NCI-H2196 (cell line): ENCODE measurements at regions not wholly inside any gene's neighbourhood (a gene's known extent, or its start where the extent isn't known, plus 50 kb on each side); places are given as distances from the start of the nearest gene placed in this dataset.
"Not testable (repeated sequence)": the region's sequence is repeated elsewhere in the genome, so short reads cannot be mapped to it uniquely, and the experiment has no call there.

Experiments
- DNase-seq: peaks from one replicate; lab custom pipeline; 2025; ENCODE audit not compliant: unreplicated experiment; lab: John Stamatoyannopoulos, UW

DNA sequence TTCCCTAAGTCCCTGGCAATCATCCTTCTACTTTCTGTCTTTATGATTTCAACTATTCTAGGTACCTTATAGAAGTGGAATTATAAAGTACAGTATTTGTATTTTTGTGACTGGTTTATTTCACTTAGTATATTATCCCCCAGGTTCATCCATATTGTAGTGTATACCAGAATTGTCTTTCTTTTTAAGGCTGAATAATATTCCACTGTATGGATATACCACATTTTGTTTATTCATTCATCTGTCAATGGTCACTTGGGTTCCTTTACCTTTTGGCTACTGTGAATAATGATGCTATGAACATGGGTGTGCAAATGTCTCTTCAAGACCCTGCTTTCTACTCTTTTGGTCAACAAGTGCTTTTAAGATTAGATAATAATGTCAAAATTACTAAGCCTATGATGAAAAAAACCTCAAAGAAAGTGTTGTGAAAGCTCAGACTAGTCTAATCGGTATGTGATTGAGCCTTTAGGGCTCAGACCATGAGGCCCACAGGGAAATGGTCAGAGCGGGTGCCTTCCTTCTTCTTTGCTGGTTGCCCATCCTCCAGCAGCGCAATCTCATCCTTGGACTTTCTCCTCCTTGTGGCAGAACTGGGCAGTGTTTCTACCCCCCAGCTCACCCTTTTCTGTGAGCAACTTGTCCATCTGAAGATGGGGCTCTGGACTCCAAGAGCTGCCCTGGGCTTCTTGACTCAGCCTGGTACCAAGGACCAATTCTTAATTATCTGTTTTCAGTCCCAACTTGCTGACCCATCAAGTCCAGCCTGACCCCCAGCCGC, 105.4 kb downstream of the TTC8 start:
- no peak for DNase-seq

DNA sequence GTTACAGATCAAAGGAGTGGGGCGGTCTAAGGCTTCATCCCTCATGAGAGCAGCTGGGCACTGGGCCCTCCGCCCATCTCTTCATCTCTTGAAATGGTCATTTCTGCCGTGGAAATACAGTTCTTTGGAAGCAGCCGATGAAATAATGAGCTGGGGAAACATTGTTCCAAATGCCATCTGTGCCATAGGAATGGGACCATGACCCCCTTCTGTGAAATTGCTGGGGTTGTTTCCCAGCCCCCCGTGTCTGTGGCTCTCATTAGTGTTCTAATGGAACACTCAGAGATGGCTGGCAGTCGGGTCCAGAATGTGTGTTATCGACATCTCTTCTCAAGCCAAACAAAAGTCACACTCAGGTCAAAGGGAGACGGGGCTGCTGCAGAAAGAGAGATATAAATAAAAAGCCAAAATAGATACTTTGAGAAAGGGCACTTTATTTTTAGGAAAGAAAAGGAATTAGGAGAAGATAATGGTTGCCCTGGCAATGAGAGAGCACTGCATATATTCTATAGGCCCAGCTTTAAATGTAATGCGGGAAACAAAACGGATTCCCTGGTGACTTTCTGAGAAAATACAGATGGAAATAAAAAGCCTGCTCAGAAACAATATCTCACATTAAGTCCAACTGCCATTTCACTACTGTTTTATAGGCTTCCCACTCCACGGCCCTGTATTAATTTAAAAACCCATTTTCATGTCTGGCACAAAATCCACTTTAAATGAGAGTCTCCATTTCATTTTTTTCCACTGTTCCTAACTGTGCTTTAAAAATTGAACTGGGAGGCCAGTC, 107.1 kb downstream of the TTC8 start:
- DNase-seq = no peak

DNA sequence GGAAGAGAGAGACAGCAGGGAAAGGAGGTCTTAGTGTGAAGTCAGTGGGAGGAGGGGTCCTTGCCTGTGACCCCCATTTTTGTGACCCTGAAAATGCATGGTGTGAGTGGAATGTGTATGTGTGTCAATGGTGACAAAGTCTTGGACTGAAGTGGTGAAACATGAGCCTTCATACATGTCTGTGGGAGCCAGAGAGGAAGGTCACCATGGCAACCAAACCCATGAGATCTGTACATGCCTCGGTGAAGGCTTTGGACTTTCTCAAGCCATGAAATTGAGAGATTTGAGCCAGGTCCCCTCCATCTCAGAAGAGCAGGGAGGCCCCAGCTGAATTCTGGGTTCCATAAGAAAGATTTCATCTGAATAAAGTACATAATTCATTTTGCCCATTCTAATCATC, 108.7 kb downstream of the TTC8 start:
- DNase-seq = no peak

DNA sequence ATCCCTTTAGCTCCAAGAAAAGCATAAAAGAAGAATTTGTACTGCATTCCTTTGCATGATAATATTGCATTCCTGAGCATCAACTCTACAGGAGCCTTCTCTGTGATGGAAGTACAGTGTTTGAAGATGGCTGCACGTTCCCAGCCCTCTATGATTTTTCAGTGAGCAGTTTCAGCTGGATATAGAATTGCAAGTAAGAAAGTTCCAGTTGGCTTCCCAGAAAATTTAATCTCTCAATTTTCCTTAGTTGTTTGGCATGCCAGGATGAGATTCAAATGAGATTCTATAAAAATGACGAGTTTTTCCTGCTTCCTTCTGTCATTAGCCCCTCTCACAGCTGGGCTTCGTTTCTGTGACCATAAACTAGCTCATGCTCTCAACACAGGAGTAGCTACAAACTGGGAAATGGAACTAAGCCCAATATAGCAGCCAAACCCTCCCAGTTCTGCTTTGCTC, 109.9 kb downstream of the TTC8 start:
- no peak for DNase-seq

- DNase-seq = no peak
Measured at GRCh38 chr14:88935083-88935482, 110.6 kb downstream of the TTC8 start.

DNA sequence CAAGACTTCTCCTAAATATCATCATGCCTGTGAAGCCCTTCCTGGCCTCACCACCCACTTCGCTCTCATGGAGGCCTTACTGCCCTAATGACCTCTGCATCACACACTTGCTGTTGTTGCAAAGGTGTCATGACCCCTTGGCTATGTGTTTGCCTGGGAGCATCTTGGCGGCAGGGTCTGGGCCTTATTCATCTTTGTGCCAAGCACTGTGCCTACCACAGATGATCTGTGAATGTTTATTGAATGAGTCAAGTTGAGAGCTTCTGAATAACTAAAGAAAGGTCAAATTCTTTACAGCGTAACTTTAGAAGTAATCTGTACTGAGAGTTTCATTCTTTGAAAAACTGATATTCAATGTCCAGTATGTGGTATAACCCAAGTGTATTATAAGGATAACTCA, 113.3 kb downstream of the TTC8 start:
- DNase-seq = no peak

DNA sequence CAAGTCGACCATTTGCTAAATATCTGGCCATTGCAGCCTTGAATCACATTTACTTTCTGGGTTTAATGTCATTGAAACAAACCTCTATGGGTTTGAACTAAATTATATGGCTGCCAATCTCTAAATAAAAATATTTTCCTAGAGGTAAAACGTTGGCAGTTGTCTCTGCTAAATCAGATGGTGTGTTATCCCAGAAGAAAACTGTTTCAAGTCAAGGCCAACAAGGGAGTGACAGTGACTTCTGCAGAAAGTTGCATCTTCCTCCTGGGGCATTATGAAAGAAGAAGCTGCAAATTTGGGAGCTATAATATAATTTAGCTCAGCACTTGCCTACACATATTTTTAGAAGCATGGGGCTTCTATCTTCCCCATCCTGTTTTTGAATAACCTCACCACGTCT, 116.2 kb downstream of the TTC8 start:
- no peak for DNase-seq

GRCh38 chr14:88941414-88941813, 117.0 kb downstream of the TTC8 start:
- DNase-seq = no peak

- no peak for DNase-seq
Measured at GRCh38 chr14:88947646-88948598, 123.5 kb downstream of the TTC8 start.

GRCh38 chr14:88950069-88950468, 125.6 kb downstream of the TTC8 start:
- DNase-seq = no peak

DNA sequence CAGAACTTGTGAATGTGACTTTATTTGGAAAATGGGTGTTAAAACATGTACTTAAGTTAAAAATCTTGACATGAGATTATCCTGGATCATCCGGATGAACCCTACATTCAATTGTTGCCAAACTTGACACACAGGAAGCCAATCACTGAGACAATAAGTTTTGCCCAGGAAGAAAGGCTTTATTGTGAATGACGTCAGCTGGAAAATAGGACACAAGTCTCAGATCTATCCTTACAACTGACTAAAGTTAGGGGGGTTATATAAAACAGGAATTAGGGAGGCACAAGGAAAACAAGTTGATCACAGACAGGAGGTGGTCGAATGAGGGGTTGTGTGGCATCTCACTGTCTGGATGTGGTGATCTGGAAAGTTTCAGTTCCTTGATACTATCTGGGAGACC, 126.9 kb downstream of the TTC8 start:
- no peak for DNase-seq

GRCh38 chr14:88952901-88953300, 128.4 kb downstream of the TTC8 start:
- no peak for DNase-seq

DNA sequence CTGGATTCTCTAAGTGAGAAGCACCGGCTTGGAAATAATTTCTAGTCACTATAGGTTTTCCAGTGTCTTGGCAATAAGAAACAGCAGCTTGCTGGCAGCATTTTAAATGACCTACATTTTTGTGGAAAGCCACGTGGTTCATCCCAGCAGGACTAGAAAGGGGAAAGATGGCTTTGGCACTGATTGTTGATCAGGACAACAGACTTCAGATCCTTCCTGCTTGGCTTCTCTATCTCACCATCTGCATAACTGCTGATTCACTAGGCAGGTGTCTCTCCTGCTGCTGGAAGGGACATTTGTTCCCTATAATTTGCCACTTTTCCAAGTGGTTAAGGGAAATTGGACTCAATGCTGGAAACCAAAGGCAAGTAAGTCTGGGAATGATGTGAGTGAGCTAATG, 131.0 kb downstream of the TTC8 start:
- DNase-seq = no peak

- DNase-seq = no peak
Measured at GRCh38 chr14:88960496-88960895, 136.0 kb downstream of the TTC8 start.

- DNase-seq = no peak
Measured at GRCh38 chr14:88961214-88961613, 136.8 kb downstream of the TTC8 start.

- no peak for DNase-seq
Measured at GRCh38 chr14:88962356-88962755, 137.9 kb downstream of the TTC8 start.

DNA sequence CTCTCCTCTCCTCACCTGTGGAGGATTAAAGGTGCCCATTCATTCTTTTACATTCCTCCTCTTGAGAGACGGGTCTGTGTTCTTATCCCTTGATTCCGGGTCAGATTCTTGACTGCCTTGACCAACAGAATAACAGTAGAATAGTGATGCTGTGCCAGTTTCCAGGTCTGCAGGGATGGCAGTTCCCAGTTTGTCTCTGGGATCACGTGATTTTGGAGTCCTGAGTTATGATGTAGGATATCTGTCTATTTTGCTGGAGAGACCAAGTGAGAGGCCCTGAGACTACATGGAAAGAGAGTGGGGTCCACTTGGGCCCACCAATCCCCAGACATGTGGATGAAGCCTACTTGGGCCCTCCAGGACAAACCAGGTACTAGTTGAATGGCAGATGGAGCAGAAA, 142.8 kb downstream of the TTC8 start:
- no peak for DNase-seq

DNA sequence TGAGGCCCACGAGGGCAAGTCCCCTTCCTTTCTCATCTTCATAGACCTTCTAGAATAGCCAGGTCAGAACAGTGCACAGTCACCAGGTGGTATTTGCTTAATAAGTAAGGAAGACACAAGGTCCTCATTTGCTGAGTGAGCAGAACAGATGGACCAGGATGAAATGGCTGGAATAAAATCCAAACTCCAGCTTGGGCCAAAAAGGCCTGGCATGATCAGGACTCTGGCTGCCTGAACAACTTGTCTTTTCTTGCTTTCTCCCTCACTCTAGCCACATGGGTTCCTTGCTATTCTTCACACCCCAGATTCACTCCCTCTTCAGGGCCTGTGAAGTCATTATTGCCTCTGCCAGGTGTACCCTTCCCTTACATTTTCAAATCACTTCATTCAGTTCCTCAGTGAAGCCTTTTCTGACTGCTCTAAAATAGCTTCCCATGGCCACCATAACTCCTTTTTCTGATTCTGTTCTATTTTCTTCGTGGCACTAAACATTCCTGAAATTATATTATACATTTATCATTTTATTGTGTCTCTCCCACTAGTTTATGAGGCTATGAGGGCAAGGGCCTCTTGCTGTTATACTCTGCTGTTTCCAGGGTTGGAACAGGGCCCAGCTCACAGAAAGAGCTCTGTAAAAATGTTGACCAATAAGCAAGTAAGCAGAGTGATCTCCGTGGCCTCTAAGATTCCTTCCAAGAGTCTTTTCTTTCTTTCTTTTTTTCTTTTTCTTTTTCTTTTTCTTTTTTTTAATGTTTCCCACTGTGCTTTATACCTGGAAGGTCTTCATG, 150.8 kb downstream of the TTC8 start:
- no peak for DNase-seq

GRCh38 chr14:88975926-88976325, 151.5 kb downstream of the TTC8 start:
- no peak for DNase-seq

DNA sequence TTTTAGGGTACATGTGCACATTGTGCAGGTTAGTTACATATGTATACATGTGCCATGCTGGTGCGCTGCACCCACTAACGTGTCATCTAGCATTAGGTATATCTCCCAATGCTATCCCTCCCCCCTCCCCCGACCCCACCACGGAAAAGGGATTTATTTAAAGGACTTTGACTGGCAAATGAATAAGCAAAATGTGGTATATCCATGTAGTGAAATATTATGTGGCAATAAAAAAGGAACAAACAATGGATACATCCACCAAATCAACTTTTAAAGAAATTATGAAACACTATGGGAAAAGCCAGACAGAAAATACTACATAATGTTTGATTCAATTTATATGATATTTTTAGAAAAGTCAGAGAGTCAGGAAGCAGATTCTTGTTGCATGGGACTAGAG, 156.5 kb downstream of the TTC8 start:
- not testable (repeated sequence) for DNase-seq

- no peak for DNase-seq
Measured at GRCh38 chr14:88981948-88982347, 157.5 kb downstream of the TTC8 start.
